NCI-H1092 (cell line): ENCODE measurements at regions not wholly inside any gene's neighbourhood (a gene's known extent, or its start where the extent isn't known, plus 50 kb on each side); places are given as distances from the start of the nearest gene placed in this dataset.

Experiments
- DNase-seq: peaks from one replicate; lab custom pipeline; 2025; lab: John Stamatoyannopoulos, UW

DNA sequence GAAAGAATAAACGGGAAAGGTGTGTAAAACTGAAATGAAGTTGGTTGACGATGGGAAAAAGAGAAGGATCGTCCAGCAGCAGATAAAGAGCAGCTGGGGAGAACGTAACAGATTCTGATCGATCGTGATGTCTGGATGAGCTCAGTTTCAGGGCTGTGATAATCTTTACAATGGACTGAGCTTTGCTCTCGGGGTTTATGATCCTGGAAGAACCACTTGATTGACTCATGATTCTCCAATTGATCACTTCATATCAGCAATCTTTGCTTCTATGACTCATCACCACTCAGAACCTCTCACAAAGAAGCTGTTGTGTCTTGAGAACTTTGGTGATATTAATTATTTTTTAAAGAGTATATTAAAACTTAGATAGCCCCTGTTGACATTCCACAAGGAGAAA, 690.7 kb downstream of the TUSC7 start:
- DNase-seq: no peak

GRCh38 chr3:117404141-117404540, 694.6 kb downstream of the TUSC7 start:
- DNase-seq: no peak

GRCh38 chr3:117404730-117405129, 695.2 kb downstream of the TUSC7 start:
- DNase-seq: peak; percentile 51

DNA sequence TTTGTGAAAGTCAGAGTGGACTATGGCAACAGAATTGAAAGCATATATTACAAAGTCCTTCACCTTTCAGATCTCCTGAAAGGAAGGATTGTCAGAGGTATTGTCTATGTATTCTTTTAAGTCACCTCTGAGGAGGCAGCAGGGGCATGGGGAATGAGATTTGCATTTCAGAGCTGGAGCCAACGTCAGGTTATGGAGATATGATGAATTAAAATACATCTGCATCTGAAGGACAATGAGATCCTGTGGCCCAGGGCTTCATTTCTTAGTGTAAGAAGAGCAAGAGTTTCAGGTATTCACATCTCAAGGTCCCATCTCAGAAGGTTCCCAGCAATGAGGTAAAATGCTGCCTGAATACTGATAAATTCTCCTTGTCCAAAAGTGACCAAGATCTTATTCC, 695.8 kb downstream of the TUSC7 start:
- DNase-seq: no peak

GRCh38 chr3:117407317-117407716, 697.7 kb downstream of the TUSC7 start:
- DNase-seq: no peak

DNA sequence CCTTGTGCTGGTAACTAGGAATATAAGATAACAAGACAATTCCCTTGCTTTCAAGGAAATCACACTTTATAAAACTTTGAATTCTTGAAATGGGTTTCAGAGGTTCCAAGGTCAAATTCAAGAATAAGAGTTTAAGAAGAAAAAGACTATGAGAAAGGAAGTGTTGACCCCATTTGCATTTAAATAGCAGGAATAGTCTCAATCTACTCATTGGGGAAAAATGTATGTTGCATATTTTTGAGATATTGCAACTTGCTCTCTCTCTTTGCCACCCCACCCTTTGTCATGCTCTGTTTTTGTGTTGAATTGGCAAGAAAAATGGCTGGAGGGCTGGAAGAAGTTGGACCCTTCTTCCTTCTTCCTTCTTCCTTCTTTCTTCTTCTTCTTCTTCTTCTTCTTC, 699.2 kb downstream of the TUSC7 start:
- no peak for DNase-seq

- no peak for DNase-seq
Observed at GRCh38 chr3:117409256-117409655, 699.7 kb downstream of the TUSC7 start.

GRCh38 chr3:117409701-117410459, 700.3 kb downstream of the TUSC7 start:
- no peak for DNase-seq

- DNase-seq: no peak
Observed at GRCh38 chr3:117411971-117412370, 702.4 kb downstream of the TUSC7 start.

DNA sequence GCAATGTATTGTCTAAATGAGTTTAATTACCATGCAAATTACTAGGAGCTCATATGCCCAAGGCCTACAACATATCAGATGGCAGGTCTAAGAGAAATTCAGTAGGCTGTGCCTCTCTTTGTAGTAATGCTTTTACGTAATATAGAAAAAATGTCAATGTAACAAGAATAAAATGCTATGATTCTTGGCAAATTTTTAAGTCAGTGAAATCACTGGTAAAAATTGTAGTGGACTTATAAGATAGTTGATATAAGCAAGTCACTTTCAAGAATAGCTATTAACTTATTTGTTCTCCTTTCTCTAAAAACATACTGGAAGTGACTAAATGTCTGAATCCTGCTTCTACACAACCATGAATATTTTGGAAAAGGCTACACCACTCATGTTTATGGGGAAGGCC, 707.8 kb downstream of the TUSC7 start:
- DNase-seq: no peak

- no peak for DNase-seq
Observed at GRCh38 chr3:117427081-117427480, 717.5 kb downstream of the TUSC7 start.

DNA sequence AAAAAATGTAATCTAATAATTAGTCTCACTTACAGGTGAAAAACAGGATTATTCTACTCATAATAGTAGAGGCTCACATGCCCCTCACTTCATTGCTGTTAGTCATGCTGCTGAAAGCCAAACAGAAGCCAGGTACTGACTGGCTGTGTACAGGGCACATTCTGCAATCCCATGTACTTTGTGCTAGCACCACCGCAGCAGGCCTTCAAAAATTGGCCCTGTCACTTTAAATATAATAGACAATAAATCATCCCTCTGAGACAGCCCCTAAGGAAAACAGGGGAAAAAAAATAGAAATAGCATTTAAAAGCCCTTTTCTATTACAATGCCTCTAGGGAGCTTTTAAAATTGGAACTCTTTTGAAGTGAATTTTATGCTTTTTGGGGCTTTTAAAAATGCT, 723.8 kb downstream of the TUSC7 start:
- DNase-seq: no peak

DNA sequence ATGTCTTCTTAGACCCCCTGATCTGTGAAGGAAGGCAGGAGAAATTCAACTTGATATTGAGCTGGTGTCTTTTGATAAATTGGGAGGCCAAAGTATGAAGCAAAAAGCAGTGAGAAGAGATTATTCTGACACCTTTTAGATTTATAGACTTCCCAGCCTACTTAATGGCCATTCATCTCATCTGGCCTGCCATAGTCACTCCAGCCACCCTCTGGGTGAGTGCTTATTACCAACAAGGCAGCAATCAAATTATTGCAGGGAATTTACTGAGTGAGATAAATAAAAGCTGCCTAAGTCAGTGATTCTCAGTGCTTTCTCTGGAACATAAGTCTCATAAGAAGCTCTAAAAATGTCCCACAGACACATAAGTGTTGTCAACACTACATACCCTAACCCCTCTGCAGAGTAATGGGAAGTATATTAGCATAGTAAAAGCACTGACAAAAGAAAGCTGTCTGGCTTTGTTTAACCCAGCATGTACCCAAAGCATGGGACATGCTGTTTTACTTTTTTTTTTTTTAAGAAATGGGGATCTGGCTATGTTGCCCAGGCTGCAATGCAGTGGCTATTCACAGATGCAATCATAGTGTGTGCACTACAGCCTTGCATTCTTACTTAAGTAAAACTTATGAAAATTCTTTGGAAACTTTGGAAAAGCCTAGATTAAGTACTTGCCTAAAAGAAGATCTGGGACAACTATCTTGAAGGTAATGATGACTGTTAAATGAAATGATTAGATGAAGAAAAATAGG, 725.3 kb downstream of the TUSC7 start:
- DNase-seq: no peak

- no peak for DNase-seq
Observed at GRCh38 chr3:117435506-117435905, 725.9 kb downstream of the TUSC7 start.

- peak; percentile 81 for DNase-seq
Observed at GRCh38 chr3:117439812-117440211, 730.2 kb downstream of the TUSC7 start.

DNA sequence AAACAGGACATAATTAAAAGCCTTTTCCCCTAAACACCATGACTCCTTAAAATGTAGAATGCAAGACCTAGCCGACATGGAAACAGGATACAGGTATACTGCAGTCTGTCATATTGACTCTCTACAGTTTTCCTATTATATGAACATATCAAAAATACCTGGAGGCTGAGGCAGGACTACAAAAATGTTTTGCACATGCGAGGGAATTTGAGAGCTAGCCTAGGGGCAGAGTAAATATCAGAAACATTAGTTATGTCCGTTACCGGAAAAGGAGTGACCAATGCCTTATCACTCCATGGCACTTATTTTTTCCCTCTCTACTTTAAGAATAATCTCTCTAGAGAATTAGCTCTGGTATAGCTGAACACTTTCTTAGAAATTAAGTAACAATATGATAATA, 732.3 kb downstream of the TUSC7 start:
- no peak for DNase-seq

DNA sequence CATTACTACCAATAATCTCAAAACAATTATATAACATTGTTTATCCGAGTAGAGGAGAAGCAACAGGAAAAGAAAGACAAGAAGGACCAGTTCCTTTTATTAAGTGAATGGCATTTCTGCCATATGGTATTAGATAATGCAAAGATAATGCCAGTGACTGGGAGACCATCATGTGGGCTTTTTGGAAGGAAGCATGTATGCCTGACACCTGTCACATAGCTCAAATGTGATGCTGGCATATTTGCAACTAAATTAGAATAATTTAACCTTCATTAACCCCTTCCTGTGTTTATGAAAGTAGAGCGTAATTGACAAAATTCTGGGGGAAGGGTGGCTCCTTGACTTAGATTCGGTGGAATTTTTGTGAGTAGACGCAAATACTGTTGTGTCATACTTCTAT, 733.0 kb downstream of the TUSC7 start:
- no peak for DNase-seq

GRCh38 chr3:117443014-117443413, 733.4 kb downstream of the TUSC7 start:
- DNase-seq: no peak

DNA sequence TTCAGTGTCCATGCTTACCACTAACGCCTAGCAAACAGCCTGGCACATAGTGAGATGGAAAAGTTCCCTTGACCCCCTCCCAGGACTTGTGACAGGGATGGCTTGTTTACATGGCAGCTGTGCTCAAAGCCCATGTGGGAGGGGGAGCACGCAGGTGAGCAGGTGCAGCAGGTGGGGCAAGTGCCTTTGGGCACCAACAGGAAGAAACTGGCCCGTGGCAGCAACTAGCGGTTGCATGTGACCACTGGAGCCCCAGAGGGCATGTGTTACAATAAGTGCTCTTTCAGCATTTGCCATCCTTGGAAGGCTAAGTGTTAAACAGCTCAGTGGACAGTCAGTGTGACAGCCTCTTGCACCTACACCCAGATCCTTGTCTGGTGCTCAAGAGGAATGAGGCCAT, 734.6 kb downstream of the TUSC7 start:
- no peak for DNase-seq

- no peak for DNase-seq
Observed at GRCh38 chr3:117447419-117447818, 737.8 kb downstream of the TUSC7 start.

GRCh38 chr3:117450026-117450425, 740.4 kb downstream of the TUSC7 start:
- DNase-seq: no peak

DNA sequence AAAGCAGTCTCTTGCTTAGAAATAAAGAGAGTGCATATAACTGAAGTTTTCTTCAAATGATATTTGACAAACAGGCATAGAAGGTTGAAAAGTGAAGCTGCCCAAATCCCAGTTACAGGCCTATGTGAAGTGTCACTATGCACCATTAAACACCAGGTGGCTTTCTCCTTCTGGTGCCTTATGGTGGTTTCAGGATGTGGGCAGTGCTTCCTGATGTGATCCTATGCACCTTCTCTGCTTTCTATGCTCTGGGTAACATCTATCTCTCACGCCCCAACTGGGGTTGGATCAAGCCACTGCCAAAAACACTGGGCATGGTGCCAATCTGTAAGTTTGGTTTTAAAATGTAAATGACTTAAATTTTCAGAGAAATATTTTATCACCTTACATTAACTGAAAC, 744.7 kb downstream of the TUSC7 start:
- peak; percentile 1 for DNase-seq

- DNase-seq: no peak
Observed at GRCh38 chr3:117454908-117455307, 745.3 kb downstream of the TUSC7 start.

DNA sequence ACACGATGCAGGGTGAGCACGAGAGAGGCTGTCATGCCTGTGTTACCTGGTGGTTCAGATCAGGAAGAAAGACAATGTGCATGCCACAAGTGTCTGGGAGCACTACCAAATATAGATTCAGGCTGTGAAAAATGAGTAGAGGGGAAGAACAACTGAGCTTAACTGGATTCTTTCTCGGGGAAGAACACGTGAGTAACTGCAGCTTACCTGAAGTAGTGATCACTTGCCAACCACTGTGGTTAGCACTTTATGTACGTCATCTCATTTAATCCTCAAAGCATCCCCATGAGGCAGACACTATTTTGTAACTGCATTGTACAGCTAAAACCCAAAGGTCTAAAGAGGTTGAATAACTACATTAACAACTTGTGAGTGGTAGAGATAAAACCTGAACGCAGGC, 746.2 kb downstream of the TUSC7 start:
- no peak for DNase-seq
